C4-2B (cell line): ENCODE measurements at regions not wholly inside any gene's neighbourhood (a gene's known extent, or its start where the extent isn't known, plus 50 kb on each side); places are given as distances from the start of the nearest gene placed in this dataset.

Experiments used
- ZFX ChIP-seq: fragments of 450-650 bp; IDR thresholded peaks from 2 replicates; pipeline ENCODE4 v1.6.1; 2017
- TF ChIP-seq, protein P1 (sequence below): fragments of 450-650 bp; conservative IDR thresholded peaks from 2 replicates; pipeline ENCODE4 v1.5.1; 2017; ENCODE audit warnings: mild to moderate bottlenecking

DNA sequence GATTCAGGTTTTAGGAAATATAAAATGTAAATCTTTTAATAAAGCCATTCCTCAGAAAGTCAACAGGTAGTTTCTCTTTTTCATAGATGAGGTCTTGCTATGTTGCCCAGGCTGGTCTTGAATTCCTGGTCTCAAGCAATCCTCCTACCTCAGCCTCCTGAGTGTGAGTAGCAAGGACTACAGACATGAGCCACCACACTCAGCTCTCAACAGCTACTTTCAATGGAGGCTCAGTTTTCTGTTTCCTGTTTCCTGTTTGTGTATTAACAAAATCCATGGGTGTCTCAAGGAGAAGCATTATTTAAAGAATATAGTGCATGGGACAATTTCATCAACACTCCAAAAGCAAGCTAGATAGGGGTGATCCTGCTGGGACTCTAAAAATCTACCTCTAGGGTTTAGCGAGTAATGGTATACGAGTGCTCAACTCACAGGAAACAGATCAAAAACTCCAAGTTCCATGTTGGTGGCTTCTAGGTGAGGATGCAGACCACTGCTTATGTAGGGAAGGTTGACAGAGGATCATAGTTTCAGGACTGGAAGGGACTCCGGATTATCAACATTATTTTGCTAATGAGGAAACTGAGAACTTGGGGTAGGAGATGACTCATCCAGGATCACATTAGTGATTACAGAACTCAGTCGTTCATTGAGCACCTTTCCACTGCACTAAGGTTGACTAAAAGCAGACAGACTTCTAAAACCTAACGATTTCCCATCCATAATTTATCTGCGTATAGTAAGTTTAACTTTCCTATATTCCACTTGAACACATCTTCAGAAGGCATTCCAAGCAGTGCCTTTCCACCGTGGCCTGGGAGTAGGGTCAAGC lies 61.7 kb upstream of the WIPF1 start:
- TF ChIP-seq, protein P1, sequence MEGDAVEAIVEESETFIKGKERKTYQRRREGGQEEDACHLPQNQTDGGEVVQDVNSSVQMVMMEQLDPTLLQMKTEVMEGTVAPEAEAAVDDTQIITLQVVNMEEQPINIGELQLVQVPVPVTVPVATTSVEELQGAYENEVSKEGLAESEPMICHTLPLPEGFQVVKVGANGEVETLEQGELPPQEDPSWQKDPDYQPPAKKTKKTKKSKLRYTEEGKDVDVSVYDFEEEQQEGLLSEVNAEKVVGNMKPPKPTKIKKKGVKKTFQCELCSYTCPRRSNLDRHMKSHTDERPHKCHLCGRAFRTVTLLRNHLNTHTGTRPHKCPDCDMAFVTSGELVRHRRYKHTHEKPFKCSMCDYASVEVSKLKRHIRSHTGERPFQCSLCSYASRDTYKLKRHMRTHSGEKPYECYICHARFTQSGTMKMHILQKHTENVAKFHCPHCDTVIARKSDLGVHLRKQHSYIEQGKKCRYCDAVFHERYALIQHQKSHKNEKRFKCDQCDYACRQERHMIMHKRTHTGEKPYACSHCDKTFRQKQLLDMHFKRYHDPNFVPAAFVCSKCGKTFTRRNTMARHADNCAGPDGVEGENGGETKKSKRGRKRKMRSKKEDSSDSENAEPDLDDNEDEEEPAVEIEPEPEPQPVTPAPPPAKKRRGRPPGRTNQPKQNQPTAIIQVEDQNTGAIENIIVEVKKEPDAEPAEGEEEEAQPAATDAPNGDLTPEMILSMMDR, result no peak
- TF ChIP-seq ZFX, result no peak
